HG03378 (cell line): ENCODE measurements at regions not wholly inside any gene's neighbourhood (a gene's known extent, or its start where the extent isn't known, plus 50 kb on each side); places are given as distances from the start of the nearest gene placed in this dataset.

ENCODE experiments used
- ATAC-seq: cut with Tn5 transposase; IDR thresholded peaks from one replicate; pipeline ENCODE4 v1.9.1; 2021; ENCODE audit warnings: mild to moderate bottlenecking, moderate library complexity; ENCODE audit not compliant: unreplicated experiment

DNA sequence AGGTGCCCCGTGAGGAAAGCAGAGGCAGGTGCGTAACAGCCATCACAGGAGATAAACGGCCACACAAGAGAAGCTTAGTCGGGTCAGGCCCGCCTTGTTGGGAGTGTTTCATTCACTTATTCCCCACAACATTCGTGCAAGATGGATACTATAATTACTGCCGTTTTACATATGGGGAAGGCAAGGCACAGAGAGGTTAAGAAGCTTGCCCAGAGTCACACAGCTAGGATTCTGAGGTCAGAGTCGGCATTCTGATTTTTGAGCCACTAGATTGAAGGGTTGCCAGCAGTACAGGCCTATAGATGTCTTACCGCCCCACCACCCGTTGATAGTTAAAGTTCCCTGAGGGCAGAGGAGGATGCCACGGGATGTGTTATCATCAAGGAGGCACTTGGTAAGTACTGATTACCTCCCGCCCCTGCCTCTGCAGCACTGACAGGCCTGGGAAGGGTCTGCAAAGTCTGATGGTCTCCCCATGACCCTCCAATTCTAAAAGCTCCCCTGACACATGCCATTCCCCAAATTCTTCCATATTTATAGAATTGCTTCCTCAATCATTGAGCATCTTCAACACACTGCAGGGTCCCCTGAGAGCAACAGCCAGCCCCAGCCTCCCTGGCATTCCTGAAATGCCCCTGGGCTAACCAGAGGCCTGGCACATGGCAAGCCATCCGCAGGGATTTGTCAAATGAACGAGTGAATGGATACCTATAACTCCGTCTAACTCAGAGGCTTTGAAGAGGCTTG lies 74.7 kb upstream of the CLDN14 start:
- no peak for ATAC-seq

DNA sequence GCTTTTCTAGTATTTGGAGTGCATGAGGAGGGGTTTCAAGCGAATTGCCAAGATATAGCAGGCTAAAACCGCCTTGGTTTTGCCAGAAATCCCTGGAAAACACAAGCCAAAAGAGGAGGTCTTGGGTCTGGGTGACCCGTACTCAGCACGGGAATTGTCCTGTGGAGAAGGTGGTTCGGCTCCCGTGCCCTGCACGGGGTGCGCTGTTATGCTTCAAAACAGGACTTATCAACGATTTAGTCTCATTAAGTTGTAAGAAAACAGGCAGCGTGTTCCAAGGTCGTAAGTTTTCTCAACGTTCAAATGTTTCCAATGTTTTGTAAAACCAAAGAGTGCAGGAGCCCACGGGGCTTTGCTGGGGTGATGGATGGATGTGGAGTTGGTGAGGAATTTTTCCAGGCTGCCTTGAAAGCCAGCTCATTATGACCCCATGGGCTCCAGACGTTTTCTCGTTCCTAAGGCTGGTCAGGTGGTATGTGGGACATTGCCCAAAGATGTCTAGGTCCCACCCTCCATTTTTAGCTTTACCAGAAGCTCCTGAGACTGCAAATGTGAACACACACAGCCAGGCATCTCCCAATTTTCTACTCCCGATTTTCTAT lies 75.4 kb upstream of the CLDN14 start:
- no peak for ATAC-seq

DNA sequence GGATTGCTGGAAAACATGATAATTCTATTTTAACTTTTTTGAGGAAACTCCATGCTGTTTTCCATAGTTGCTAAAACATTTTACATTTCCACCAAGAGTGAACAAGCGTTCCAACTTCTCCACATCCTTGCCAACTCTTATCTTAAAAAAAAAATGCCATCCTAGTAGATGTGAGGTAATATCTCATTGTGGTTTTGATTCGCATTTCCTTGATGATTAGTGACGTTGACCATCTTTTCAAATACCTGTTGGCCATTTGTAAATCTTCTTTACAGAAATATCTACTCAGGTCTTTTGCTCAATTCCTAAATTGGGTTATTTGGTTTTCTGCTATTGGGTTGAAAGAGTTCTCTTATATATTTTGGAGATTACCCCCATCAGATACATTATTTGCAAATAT lies 77.4 kb upstream of the CLDN14 start:
- ATAC-seq: no peak

DNA sequence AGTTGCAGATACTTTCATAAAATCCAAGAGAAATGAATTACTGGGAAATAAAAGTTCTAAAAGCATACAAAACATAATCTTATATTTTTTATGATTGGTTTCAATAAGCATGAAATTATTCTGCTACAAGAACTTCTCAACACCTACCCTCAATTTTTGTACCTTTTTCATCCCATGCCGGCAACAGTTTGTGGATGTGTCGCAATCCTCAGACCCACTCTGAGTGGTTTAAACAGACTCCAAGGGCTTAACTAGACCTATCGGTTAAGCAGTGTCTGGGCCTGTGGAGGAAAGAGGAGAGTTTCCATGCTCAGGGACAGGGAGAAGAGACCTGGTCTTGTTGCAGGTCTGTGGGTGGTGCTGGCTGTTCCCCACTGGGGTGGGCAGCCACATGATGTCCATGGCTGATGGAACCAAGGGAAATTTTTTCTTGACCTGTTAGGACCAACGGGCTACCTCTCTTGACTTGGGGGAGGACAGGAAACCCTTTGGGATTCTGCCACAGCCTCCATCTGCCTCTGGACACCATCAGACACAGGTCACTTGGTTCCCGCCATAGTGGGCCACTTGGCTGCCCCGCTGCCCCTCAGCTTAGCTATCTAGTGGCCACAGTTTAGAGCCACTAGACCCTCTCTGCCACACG lies 81.1 kb upstream of the CLDN14 start:
- no peak for ATAC-seq

DNA sequence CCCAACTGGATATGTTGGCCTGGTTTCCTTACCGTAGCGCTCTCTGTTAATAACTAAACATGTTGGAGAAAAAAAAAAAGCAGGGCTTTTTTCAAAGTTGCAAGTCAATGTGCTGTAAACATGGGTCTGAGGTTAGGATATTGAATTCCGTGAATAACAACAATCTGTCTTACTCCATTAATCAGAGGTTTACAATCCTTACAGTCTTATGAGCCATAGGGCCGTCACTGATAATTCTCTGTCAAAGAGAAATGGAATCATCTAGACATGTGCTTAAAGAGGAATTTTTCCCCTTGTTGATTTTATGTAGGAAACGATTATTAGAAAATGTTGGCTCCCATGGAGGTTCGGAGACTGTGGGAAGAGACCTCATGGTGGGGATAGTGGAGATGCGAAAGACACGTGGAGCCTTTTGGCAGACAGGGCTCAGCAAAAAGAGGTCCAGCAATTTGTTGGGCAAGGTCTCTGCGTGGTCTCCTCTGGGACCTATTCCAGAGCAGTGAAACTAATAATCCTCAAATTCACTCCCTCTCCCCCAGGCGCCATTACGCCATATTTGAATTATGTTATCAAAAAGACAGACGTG lies 83.5 kb upstream of the CLDN14 start:
- ATAC-seq: no peak

DNA sequence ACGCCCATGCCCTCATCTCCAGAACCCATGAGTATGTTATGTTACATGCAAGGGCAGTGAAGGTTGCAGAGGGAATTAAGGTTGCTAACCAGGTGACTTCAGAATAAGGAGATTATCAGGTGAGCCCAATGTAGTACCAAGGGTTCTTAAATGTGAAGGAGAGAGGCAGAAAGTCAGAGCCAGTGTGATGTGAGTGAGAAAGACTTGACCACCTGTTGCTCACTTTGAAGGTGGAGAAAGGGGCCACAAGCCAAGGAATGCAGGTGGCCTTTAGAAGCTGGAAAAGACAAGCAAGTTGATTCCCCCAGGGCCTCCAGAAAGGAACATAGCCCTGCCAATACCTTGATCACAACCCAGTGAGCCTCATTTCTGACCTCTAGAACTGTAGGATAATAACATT lies 84.7 kb upstream of the CLDN14 start:
- no peak for ATAC-seq

DNA sequence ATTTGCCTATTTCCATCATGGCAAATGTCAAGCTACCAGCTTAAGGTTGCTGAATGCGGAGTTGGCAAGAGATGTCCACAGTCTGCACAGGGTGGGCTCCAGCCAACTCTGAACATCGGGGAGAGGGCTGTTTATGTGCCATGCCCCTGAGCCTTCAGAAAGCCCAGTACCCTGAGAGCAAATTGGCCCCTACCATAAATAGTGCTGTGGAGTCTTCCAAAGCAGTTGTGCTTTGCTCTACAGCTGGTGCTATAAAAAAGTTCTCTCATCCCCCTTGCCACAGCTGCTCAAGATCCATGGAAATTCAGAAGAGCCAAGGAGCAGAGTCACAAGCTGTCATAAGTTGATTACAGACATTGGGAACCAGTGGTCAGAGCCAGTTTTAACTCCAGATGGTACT lies 85.6 kb upstream of the CLDN14 start:
- ATAC-seq: no peak

DNA sequence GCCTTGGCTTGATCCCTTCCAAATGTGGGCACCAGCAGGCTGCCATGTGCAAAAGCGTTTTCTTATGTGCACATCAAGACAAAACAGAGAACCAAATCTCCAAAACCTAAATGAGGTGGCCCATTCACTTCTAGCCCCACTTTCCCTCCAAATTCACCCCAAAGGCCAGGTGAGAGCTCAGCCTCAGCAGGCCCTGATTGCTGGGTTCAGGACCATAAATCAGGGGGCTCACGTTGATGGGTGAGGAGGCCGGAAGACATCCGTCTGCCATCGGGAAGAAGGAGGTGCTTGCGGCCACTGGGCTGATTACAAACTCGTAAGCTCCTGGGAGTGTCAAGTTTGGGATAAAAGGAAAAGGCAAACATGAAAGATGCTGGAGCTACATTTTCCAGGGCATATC lies 86.7 kb upstream of the CLDN14 start:
- no peak for ATAC-seq

DNA sequence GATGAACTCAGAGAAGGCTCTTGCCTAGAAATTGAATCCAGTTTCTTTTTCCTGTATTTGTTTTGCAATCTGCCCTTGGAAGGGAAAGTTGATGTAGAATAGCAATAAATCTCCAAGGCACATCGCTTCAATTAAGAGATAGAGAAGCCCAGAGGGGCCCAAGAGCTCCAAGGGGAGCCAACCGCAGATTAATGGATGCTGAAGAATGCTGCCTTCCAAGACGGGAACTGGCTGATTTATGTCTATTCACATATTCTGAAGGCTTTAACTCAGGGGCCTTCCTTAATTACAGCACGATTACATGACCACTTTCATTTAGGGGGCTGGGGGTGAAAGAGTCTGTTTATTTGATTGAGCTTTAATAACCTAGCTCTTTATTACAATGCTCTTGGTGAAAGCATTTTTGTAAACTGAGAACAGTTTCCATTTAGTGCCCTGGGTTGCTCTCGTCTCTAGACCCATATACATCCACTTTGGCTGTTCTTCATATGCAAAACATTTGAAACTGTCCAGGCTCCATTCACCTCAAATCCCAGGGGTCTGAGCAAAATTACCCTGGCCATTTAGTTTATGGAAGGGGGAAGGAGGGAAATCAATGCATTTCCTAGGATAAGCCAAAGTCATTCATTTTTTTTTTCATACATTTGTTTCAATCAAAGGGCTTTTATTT lies 87.4 kb upstream of the CLDN14 start:
- ATAC-seq: no peak

DNA sequence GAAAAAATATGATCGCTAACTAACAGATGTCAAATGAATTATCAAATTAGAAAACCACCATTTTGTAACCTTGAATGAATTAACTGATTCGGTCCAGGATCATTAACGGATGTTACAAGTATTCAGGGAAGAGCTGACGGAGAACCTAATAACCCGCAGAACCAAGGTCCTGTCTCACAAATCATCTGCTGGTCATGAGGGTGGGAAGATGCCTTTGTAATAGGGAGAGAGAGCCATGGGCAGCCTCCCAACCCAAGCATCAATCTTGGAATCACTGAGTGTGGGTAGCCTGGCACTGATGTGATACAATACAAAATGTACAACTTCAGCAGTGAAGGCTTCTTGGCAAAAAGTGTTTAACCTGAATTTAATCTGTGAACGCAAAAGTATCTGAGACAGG lies 89.6 kb upstream of the CLDN14 start:
- no peak for ATAC-seq

DNA sequence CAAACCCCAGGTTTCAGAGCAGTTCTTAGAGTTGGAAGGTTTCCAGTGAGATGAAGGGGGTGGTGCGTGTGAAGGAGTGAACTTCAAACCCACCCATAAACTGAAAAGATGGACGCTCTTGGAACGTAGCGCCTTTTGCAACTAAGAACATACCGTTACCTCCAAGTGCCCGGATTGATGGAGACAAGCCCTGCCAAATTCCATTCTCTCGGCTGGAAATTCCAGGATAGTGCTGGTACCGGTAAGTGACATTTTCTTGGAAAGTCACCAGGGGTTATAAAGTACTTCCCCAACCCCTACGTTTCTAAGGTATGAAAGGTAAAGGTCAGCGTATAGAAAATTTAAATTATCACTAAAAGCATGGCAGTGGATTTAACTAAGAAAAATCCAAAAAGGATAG lies 91.6 kb upstream of the CLDN14 start:
- ATAC-seq: no peak

DNA sequence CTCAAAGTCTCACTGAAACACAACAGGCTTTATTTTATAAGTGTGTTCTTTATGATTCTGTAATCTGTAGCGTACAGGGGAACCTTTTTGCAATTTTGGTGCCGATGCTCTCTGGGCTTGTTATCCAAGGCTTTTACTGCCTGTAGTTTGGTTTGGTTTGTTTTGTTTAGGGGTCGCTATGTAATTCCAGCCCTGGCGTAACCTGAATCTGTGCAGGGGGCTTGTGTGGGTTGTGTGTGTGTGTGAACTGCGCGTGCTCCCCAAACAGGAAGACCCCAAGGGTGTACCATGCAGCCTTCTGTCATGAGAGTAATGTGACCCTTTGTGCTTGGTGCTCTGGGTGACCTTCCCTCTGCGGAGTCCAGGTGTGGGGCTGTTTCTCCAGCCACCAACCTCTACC lies 92.1 kb upstream of the CLDN14 start:
- ATAC-seq: no peak

DNA sequence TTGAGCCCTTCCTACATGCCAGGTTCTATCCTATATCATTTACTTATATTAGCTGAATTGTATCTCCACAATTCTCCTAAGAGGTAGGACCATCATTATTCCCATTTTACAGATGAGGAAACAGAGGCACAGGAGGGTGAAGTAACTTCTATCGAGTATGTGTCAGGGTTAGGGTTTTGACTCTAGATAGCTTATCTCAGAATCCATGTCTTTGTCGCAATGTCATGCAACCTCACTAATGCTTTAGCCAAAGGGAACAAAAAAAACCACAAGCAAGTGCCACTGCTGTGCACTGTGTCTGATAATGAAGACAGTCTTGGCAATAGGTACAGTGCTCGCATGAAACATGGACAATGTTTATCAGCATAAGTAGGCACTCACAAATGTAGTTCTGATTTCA lies 95.4 kb upstream of the CLDN14 start:
- no peak for ATAC-seq

DNA sequence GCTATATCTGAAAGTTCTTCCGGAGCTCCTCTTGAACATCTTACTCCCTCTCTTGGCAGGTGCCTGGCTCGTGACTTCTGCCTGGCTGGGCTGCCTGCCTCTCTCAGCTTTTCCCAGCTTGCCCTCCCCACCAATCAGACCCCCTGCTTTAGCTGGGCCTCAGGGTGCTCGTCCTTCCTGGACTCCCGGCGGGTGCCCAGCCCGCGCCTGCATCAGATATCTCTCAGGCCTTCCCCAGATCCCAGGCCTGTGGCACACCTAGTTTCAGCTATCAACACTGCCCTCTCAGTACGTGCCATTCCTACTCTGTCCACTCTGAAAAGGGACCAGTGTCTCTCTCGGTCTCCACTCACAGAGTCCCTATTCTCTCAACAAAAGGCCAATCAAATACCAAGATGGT lies 96.5 kb upstream of the CLDN14 start:
- ATAC-seq: no peak

DNA sequence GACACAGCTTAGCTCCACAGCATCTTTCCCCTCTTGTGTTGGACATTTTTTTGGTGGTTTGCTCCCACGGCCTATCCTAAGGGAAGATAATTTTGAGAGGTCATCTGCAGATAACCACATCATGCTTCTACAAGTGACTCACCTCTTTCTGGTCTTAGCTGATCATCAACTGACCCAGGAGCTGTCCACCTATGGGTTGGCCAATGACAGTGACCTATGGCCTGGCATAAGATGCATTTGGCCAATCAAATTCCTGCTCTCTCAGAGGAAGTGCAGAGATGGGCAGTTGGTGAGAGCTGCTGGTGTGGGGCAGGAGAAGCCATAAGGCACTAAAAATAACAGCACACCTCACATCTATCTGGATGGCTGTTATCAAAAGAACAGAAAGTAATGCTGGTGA lies 100.0 kb upstream of the CLDN14 start:
- no peak for ATAC-seq

DNA sequence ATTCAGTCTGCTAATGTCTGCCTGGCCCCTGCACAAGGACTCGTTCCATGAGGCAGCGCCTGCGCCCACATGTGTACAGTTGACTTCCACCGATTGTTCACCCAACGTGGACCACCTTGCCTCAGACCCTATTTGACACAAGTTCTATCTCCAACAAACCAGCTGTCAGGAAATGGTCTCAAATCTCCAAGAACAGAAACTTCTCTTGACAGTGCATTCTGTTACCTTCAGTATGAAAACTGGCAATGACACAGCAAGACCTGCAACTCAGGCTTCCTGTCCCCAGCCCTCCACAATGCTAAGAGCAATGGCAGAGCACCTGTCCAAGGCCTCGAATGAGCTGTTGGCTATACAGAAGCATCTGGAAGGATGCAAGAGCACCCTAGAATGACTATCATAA lies 102.3 kb upstream of the CLDN14 start:
- ATAC-seq: no peak

DNA sequence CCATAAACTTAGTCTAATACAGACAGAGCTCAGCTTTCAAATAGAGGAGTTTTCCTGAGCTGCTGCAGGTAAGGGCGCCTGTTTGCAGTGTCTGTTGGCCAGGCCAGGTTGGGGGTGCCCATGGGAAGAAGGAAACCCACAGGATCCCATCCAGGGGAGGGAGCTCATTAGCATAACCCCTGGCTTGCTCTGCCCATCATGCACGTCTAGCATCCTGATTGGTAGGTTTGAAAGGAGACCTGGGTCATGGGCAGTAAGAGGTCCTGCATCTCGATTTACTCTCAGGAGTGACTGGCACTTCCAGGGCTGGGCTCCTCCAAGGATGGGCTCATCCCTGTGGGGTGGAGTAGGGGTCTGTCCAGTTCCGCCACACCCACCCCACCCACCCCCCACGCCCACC lies 103.7 kb upstream of the CLDN14 start:
- ATAC-seq: no peak

DNA sequence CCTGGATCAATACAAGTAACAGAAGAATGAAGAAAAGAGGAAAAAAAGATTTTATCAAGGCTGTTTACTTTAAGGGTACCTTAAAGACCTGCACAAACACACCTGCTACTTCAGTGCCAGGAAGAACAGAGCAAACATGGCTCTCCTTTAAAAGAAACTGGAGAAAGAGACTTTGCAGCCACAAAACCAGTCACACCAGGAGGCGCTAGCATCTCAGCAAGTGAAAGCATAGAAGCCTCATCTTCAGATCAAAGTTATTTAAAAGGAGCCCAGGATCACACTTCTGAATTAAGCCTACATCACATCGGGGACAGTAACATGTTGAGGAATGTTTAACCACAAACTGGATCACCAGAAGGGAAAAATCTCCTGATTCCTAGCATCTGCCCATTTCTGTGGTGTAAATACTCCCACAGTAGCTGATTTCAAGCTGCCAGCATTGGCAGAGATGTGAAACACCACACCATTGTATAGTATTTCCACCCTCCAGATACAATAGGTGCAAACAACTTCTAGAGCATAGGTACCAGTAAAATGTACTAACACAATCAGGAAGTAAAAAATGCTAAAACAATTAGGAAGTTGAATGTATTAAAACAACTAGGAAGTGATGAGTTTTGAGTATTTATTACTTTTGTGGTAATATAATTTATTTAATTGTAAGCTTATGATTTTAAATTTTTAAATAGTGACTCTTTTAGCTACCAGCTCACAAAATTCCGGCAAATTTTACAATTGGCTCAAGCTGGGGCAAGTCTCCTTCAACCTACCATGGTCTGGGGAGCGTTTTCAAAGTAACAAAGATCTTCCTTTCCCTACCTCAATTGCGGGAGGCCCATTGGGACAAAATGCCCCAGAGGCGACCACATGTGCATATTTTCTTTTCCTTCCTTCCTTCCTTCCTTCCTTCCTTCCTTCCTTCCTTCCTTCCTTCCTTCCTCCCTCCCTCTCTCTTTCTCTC lies 105.3 kb upstream of the CLDN14 start:
- ATAC-seq: no peak

DNA sequence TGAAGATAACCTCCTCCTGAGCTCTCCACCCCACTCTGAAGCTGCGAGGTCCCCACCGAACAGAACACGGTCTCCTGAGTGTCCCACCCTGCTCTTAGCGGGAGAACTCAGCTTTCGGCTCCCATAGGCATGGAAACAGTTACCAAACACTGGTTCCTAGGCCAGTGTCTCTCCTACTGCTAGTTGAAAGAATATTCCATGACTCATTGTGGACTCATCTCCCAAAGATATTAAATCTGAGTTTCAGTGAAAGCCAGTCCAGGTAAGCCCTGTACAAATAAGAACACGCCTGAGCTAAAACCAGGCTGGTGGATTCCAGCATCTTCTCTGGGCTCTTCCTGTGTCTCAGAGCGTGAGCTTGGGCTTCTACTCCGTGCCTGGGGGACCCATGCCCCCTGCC lies 107.5 kb upstream of the CLDN14 start:
- no peak for ATAC-seq

DNA sequence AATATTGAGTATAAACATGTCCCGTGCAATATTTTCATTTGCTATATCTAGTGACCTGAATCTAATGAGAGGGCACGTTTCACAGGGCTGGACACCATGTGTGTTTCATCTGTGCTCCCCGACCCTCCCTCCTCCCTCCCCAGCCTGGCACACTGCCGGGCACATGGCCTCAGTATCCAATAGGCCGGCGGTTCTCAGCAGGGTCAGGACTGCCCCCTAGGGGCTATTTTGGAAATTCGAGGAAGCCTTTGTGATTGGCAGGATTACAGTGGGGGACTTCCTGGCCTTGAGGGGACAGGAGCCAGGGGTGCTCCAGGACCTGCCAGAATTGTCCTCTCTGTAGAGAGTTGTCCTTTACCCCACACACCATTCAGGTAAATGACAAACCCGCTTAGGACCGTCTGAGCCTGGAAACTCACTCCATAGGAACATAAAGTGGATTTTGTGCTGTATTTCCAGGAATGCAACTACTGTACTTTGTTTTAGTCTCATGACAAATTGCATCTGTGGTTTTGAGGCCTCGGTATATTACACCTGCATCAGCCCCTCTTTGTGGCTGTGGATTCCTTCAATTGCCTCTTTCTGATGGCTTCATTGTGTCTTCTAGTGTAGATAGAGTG lies 109.5 kb upstream of the SIM2 start:
- no peak for ATAC-seq
